Keratinocyte (primary cell): ENCODE measurements at regions not wholly inside any gene's neighbourhood (a gene's known extent, or its start where the extent isn't known, plus 50 kb on each side); places are given as distances from the start of the nearest gene placed in this dataset.

ENCODE experiments used
- DNase-seq: peaks from one replicate; pipeline ENCODE4 v3.0.0-alpha.2; 2011; ENCODE audit warnings: low read depth, missing footprints, low spot score
- FAIRE-seq: peaks from 2 replicates; lab custom pipeline; 2011; peaks lifted over from hg19 to GRCh38; lab: Jason Lieb, UNC
- H2AFZ ChIP-seq: 2 replicates; pipeline ENCODE4 v1.6.0; 2012; ENCODE audit warnings: low read length, control low read depth, inconsistent platforms; ENCODE audit not compliant: control insufficient read depth
- H3K27ac ChIP-seq: 2 replicates; pipeline ENCODE4 v1.5.1; 2011; ENCODE audit warnings: low read length; ENCODE audit not compliant: control insufficient read depth, insufficient read depth
- H3K27me3 ChIP-seq: 3 replicates; pipeline ENCODE4 v1.6.0; 2011; ENCODE audit warnings: low read length; ENCODE audit not compliant: control insufficient read depth, insufficient read depth; ENCODE audit errors: extremely low read depth
- H3K36me3 ChIP-seq, 2 experiments: 2 replicates in 1 of 2; 3 replicates in 1 of 2; pipeline ENCODE4 v1.5.1; 2011; ENCODE audit warnings: low read length in 2 of 2, mild to moderate bottlenecking in 1 of 2; ENCODE audit not compliant: control insufficient read depth in 2 of 2, insufficient read depth in 2 of 2; ENCODE audit errors: extremely low read depth in 1 of 2
- H3K4me1 ChIP-seq: 3 replicates; pipeline ENCODE4 v1.5.1; 2011; ENCODE audit warnings: low read length; ENCODE audit not compliant: control insufficient read depth, insufficient read depth; ENCODE audit errors: extremely low read depth
- H3K4me2 ChIP-seq: 3 replicates; pipeline ENCODE4 v1.6.0; 2011; ENCODE audit warnings: low read depth, low read length; ENCODE audit not compliant: control insufficient read depth, insufficient read depth; ENCODE audit errors: extremely low read depth
- H3K4me3 ChIP-seq, 3 experiments: fragments of 200-600 bp in 1 of 3; sonication (generic) in 1 of 3; 2 replicates in 2 of 3; 3 replicates in 1 of 3; pipeline ENCODE4 v1.5.1; 2011 to 2016; ENCODE audit warnings: low read length in 3 of 3, mild to moderate bottlenecking in 3 of 3, control low read depth in 2 of 3, inconsistent platforms in 1 of 3, low read depth in 1 of 3, mixed read lengths in 1 of 3, mixed run types in 1 of 3, moderate library complexity in 1 of 3; ENCODE audit not compliant: control insufficient read depth in 2 of 3, insufficient read depth in 2 of 3; ENCODE audit errors: extremely low read depth in 1 of 3
- H3K79me2 ChIP-seq: 2 replicates; pipeline ENCODE4 v1.6.0; 2012; ENCODE audit warnings: low read length; ENCODE audit not compliant: control insufficient read depth, insufficient read depth
- H3K9ac ChIP-seq: 3 replicates; pipeline ENCODE4 v1.6.0; 2011; ENCODE audit warnings: low read length; ENCODE audit not compliant: control insufficient read depth, insufficient read depth; ENCODE audit errors: extremely low read depth
- H3K9me1 ChIP-seq: 3 replicates; pipeline ENCODE4 v1.6.0; 2011; ENCODE audit warnings: low read length; ENCODE audit not compliant: control insufficient read depth, insufficient read depth; ENCODE audit errors: extremely low read depth
- H3K9me3 ChIP-seq: 2 replicates; pipeline ENCODE4 v1.5.1; 2012; ENCODE audit warnings: low read depth, low read length; ENCODE audit not compliant: control insufficient read depth
- H4K20me1 ChIP-seq: 3 replicates; pipeline ENCODE4 v1.6.0; 2011; ENCODE audit warnings: low read length; ENCODE audit not compliant: control insufficient read depth, insufficient read depth; ENCODE audit errors: extremely low read depth
- EZH2 ChIP-seq: IDR thresholded peaks from one replicate; pipeline ENCODE4 v1.6.1; 2012; ENCODE audit warnings: inconsistent platforms, mild to moderate bottlenecking, low read length, moderate library complexity
- dilution Hi-C: fragments of 300-500 bp; cut with MboI; formaldehyde crosslinking; loops from one replicate; pipeline ENCODE4 v1.7.0; 2020; ENCODE audit warnings: low sequenced_read_pairs; ENCODE audit not compliant: extremely low pct_ligation_motif_present
- TF ChIP-seq, protein P1 (sequence below), 3 experiments: IDR thresholded peaks in 1 of 3; conservative IDR thresholded peaks in 1 of 3; optimal IDR thresholded peaks in 1 of 3; 2 replicates in 2 of 3; 3 replicates in 1 of 3; pipeline versions ENCODE3 to v1.5.1; 2011; ENCODE audit warnings: low read length in 3 of 3, mild to moderate bottlenecking in 3 of 3, moderate library complexity in 2 of 3, control low read depth in 1 of 3, inconsistent platforms in 1 of 3; ENCODE audit not compliant: insufficient read depth in 2 of 3; ENCODE audit errors: extremely low read depth in 1 of 3

DNA sequence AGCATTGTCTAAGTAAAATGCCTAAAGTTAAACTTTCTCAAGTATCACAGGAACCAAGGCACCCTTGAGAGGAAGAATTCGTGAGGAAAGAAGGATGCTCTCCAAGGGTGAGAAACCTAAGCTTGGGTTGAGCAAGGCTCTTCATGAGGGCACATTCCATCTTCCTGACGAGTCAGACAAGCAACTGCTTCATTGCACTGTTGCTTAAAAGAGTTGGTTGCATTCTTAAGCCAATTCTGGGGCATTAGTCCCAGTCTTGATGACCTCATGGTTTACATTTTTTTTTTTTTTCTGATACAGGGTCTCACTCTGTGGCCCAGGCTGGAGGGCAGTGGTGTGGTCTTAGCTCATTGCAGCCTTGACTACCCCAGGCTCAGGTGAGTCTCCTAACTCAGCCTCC, 237.5 kb downstream of the ACTR3 start:
- H3K9me1 ChIP-seq = no peaks in the 10 kb centered on the region
- dilution Hi-C loops = no loop called here
- no peak for TF ChIP-seq EZH2
- TF ChIP-seq, protein P1, sequence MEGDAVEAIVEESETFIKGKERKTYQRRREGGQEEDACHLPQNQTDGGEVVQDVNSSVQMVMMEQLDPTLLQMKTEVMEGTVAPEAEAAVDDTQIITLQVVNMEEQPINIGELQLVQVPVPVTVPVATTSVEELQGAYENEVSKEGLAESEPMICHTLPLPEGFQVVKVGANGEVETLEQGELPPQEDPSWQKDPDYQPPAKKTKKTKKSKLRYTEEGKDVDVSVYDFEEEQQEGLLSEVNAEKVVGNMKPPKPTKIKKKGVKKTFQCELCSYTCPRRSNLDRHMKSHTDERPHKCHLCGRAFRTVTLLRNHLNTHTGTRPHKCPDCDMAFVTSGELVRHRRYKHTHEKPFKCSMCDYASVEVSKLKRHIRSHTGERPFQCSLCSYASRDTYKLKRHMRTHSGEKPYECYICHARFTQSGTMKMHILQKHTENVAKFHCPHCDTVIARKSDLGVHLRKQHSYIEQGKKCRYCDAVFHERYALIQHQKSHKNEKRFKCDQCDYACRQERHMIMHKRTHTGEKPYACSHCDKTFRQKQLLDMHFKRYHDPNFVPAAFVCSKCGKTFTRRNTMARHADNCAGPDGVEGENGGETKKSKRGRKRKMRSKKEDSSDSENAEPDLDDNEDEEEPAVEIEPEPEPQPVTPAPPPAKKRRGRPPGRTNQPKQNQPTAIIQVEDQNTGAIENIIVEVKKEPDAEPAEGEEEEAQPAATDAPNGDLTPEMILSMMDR (optimal IDR thresholded peaks at IDR 0.05 in 1 of 3, IDR thresholded peaks at IDR 0.05 in 1 of 3, conservative IDR thresholded peaks at IDR 0.05 in 1 of 3; ENCODE audit: extremely low read depth in 1 of 3, insufficient read depth in 2 of 3, low read length in 3 of 3) = no peak

GRCh38 chr2:114128263-114128662, 238.4 kb downstream of the ACTR3 start:
- TF ChIP-seq, protein P1 (optimal IDR thresholded peaks at IDR 0.05 in 1 of 3, IDR thresholded peaks at IDR 0.05 in 1 of 3, conservative IDR thresholded peaks at IDR 0.05 in 1 of 3; ENCODE audit: extremely low read depth in 1 of 3, insufficient read depth in 2 of 3, low read length in 3 of 3) = no peak
- no peak for TF ChIP-seq EZH2
- Histone ChIP-seq H3K9me3 (no peaks in the 10 kb centered on the region), H3K4me3 (no peak overlapping the region), H4K20me1 (no peaks in the 10 kb centered on the region), H3K9ac (no peak overlapping the region), H3K4me2 (no peak overlapping the region), H3K27ac (no peak overlapping the region), H3K27me3 (no peaks in the 10 kb centered on the region), H3K4me1 (no peaks in the 10 kb centered on the region), H2AFZ (no peak overlapping the region), H3K9me1 (no peaks in the 10 kb centered on the region), H3K36me3 (no peaks in the 10 kb centered on the region), H3K79me2 (no peaks in the 10 kb centered on the region)
- dilution Hi-C loops = no loop called here
- DNase-seq (no peak), FAIRE-seq (no peak)

More for the DNA sequence above, 237.5 kb downstream of the ACTR3 start:
- Histone ChIP-seq H3K4me2 (no peak overlapping the region), H3K9ac (no peak overlapping the region), H3K4me1 (no peaks in the 10 kb centered on the region), H3K4me3 (no peak overlapping the region), H3K27me3 (no peaks in the 10 kb centered on the region), H3K79me2 (no peaks in the 10 kb centered on the region), H2AFZ (no peak overlapping the region), H3K27ac (no peak overlapping the region), H4K20me1 (no peaks in the 10 kb centered on the region), H3K9me3 (no peaks in the 10 kb centered on the region), H3K36me3 (no peaks in the 10 kb centered on the region)
- no peak for DNase-seq
- FAIRE-seq = no peak
